ENCODE measurements at regions not wholly inside any gene's neighbourhood (a gene's known extent, or its start where the extent isn't known, plus 50 kb on each side); places are given as distances from the start of the nearest gene placed in this dataset.

GRCh38 chr10:30248728-30249127 lies 100.3 kb downstream of the MTPAP start:
- WGBS (ENCODE audit: extremely low coverage, insufficient read length, low lambda C conversion rate): no CpG with 5 or more reads among the region's 4 CpGs
- H3K4me2 ChIP-seq (ENCODE audit: insufficient read depth, insufficient read length, low read length): no peak overlapping the region
- H3K14ac ChIP-seq (ENCODE audit: insufficient read depth, low read length): no peak overlapping the region
- no peak overlapping the region for H3K23ac ChIP-seq (ENCODE audit: insufficient read length, low read depth, low read length)
- no peak overlapping the region for H2AFZ ChIP-seq (ENCODE audit: low read length)
- H3K23me2 ChIP-seq (ENCODE audit: insufficient read length, low read depth, low read length, poor library complexity, severe bottlenecking): no peaks in the 10 kb centered on the region
- no peaks in the 10 kb centered on the region for H3K27me3 ChIP-seq (ENCODE audit: insufficient read depth, low read length)
- Mint-ChIP-seq H3K27me3 (ENCODE audit: low read depth) (no peaks in the 10 kb centered on the region), H3K36me3 (ENCODE audit: insufficient read depth in 1 of 3, low read depth in 3 of 3) (peaks cover 0 to 7% (median 3%) of the 10 kb centered on the region in 3 experiments; a peak in 5 of 7 replicates), H3K4me3 (no peak overlapping the region), H3K9me3 (peaks cover 9 to 11% of the 10 kb centered on the region in 2 experiments), H3K4me1 (no peaks in the 10 kb centered on the region), H3K27ac (no peak overlapping the region)
- H2BK15ac ChIP-seq (ENCODE audit: low read depth, low read length): no peak overlapping the region
- no peak overlapping the region for H4K8ac ChIP-seq (replicated peaks; ENCODE audit: insufficient read length, low read depth, low read length)
- no peak overlapping the region for H3T11ph ChIP-seq (ENCODE audit: low read length)
- no peaks in the 10 kb centered on the region for H4K20me1 ChIP-seq (ENCODE audit: control insufficient read depth, insufficient read depth, insufficient read length)
- no peaks in the 10 kb centered on the region for H3K9me3 ChIP-seq (ENCODE audit: control insufficient read depth, low read depth, low read length)
- no peak overlapping the region for H2BK20ac ChIP-seq (ENCODE audit: low read depth, low read length, poor library complexity, severe bottlenecking)
- TF ChIP-seq, protein P1, sequence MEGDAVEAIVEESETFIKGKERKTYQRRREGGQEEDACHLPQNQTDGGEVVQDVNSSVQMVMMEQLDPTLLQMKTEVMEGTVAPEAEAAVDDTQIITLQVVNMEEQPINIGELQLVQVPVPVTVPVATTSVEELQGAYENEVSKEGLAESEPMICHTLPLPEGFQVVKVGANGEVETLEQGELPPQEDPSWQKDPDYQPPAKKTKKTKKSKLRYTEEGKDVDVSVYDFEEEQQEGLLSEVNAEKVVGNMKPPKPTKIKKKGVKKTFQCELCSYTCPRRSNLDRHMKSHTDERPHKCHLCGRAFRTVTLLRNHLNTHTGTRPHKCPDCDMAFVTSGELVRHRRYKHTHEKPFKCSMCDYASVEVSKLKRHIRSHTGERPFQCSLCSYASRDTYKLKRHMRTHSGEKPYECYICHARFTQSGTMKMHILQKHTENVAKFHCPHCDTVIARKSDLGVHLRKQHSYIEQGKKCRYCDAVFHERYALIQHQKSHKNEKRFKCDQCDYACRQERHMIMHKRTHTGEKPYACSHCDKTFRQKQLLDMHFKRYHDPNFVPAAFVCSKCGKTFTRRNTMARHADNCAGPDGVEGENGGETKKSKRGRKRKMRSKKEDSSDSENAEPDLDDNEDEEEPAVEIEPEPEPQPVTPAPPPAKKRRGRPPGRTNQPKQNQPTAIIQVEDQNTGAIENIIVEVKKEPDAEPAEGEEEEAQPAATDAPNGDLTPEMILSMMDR (conservative IDR thresholded peaks at IDR 0.05): no peak
- DNase-seq: no peak
- H3K79me1 ChIP-seq (ENCODE audit: insufficient read depth, low read depth, low read length, poor library complexity, severe bottlenecking): no peaks in the 10 kb centered on the region
- no peak overlapping the region for H2AK5ac ChIP-seq (ENCODE audit: insufficient read length, low read length)
- H3K4me1 ChIP-seq (ENCODE audit: insufficient read depth, low read length): no peaks in the 10 kb centered on the region
- H2BK12ac ChIP-seq (ENCODE audit: insufficient read length, low read depth, low read length): no peak overlapping the region
- no peak overlapping the region for H2BK120ac ChIP-seq (ENCODE audit: low read depth, low read length, poor library complexity, severe bottlenecking)
- H2BK5ac ChIP-seq (ENCODE audit: insufficient read length, low read length): no peak overlapping the region
- no peak overlapping the region for H3K56ac ChIP-seq (ENCODE audit: insufficient read length, low read depth, low read length)
- no peak overlapping the region for H4K91ac ChIP-seq (ENCODE audit: insufficient read length, low read depth, low read length)
- H3K27ac ChIP-seq (ENCODE audit: insufficient read length, low read depth, low read length): no peak overlapping the region
- H4K5ac ChIP-seq (ENCODE audit: insufficient read length, low read depth, low read length): no peak overlapping the region
- H3K4ac ChIP-seq (ENCODE audit: low read depth, low read length): no peak overlapping the region
- no peak overlapping the region for H3K9ac ChIP-seq (ENCODE audit: extremely low read depth, insufficient read length, low read length)
- H3K79me2 ChIP-seq (ENCODE audit: insufficient read depth, low read length): no peaks in the 10 kb centered on the region
- H3K18ac ChIP-seq (ENCODE audit: insufficient read length, low read depth, low read length): no peak overlapping the region
